DLD1 (cell line): ENCODE measurements at regions not wholly inside any gene's neighbourhood (a gene's known extent, or its start where the extent isn't known, plus 50 kb on each side); places are given as distances from the start of the nearest gene placed in this dataset.

Experiments used
- in situ Hi-C: cut with HindIII; loops from 2 replicates; pipeline ENCODE4 v1.10.0; 2017; ENCODE audit warnings: low sequenced_read_pairs

- in situ Hi-C loops: no loop called here
Measured at GRCh38 chr7:45343746-45344145, 186.2 kb downstream of the RAMP3 start.

- in situ Hi-C loops: no loop called here
Measured at GRCh38 chr7:45347804-45348203, 190.2 kb downstream of the RAMP3 start.

- in situ Hi-C loops: no loop called here
Measured at GRCh38 chr7:45349090-45349489, 191.5 kb downstream of the RAMP3 start.

- in situ Hi-C loops: no loop called here
Measured at GRCh38 chr7:45350896-45351295, 193.3 kb downstream of the RAMP3 start.

GRCh38 chr7:45358287-45358686 lies 200.7 kb downstream of the RAMP3 start:
- in situ Hi-C loops: no loop called here

- in situ Hi-C loops: no loop called here
Measured at GRCh38 chr7:45359250-45359649, 201.7 kb downstream of the RAMP3 start.

- in situ Hi-C loops: no loop called here
Measured at GRCh38 chr7:45359776-45360175, 202.2 kb downstream of the RAMP3 start.

- in situ Hi-C loops: no loop called here
Measured at GRCh38 chr7:45363669-45364068, 206.1 kb downstream of the RAMP3 start.

- in situ Hi-C loops: no loop called here
Measured at GRCh38 chr7:45365341-45365740, 207.8 kb downstream of the RAMP3 start.

GRCh38 chr7:45366475-45366874 lies 207.7 kb upstream of the ADCY1 start:
- in situ Hi-C loops: no loop called here

GRCh38 chr7:45367026-45367425 lies 207.1 kb upstream of the ADCY1 start:
- in situ Hi-C loops: no loop called here

- in situ Hi-C loops: no loop called here
Measured at GRCh38 chr7:45368129-45368807, 205.9 kb upstream of the ADCY1 start.

GRCh38 chr7:45384499-45384898 lies 189.7 kb upstream of the ADCY1 start:
- in situ Hi-C loops: no loop called here

- in situ Hi-C loops: no loop called here
Measured at GRCh38 chr7:45387837-45388236, 186.3 kb upstream of the ADCY1 start.

- in situ Hi-C loops: no loop called here
Measured at GRCh38 chr7:45389073-45389872, 184.9 kb upstream of the ADCY1 start.

GRCh38 chr7:45390180-45390579 lies 184.0 kb upstream of the ADCY1 start:
- in situ Hi-C loops: no loop called here

GRCh38 chr7:45390731-45391130 lies 183.4 kb upstream of the ADCY1 start:
- in situ Hi-C loops: no loop called here

- in situ Hi-C loops: no loop called here
Measured at GRCh38 chr7:45391618-45392451, 182.3 kb upstream of the ADCY1 start.

- in situ Hi-C loops: no loop called here
Measured at GRCh38 chr7:45394117-45394708, 180.0 kb upstream of the ADCY1 start.

GRCh38 chr7:45399069-45399468 lies 175.1 kb upstream of the ADCY1 start:
- in situ Hi-C loops: no loop called here

GRCh38 chr7:45400680-45401079 lies 173.5 kb upstream of the ADCY1 start:
- in situ Hi-C loops: no loop called here
